ENCODE measurements at regions not wholly inside any gene's neighbourhood (a gene's known extent, or its start where the extent isn't known, plus 50 kb on each side); places are given as distances from the start of the nearest gene placed in this dataset.

DNA sequence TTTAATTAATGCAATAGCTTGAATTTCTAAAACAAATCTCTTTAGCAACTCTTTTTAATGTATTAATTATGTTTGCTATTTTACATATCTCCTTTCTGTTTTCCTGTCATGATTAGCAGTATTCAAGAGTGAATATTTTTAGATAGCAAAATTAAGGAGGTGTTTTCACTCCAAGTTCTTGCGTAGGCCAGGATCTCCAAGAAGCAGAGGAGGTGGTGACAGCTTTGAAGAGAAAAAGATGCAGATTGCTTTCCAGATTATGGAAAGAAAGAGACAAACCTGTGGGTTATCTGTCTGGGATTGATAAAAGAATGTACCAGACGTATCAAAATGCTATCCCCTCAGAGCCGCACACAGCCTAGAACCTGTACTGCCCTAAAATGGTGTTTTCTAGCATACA lies 163.5 kb upstream of the FAM98A start:
- TF ChIP-seq, protein P1, sequence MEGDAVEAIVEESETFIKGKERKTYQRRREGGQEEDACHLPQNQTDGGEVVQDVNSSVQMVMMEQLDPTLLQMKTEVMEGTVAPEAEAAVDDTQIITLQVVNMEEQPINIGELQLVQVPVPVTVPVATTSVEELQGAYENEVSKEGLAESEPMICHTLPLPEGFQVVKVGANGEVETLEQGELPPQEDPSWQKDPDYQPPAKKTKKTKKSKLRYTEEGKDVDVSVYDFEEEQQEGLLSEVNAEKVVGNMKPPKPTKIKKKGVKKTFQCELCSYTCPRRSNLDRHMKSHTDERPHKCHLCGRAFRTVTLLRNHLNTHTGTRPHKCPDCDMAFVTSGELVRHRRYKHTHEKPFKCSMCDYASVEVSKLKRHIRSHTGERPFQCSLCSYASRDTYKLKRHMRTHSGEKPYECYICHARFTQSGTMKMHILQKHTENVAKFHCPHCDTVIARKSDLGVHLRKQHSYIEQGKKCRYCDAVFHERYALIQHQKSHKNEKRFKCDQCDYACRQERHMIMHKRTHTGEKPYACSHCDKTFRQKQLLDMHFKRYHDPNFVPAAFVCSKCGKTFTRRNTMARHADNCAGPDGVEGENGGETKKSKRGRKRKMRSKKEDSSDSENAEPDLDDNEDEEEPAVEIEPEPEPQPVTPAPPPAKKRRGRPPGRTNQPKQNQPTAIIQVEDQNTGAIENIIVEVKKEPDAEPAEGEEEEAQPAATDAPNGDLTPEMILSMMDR (IDR thresholded peaks at IDR 0.05): no peak
- no peak for TF ChIP-seq GRHL2 (CRISPR knock-in tag; IDR thresholded peaks at IDR 0.05; ENCODE audit: insufficient replicate concordance, severe bottlenecking)
- TF ChIP-seq, protein P2, sequence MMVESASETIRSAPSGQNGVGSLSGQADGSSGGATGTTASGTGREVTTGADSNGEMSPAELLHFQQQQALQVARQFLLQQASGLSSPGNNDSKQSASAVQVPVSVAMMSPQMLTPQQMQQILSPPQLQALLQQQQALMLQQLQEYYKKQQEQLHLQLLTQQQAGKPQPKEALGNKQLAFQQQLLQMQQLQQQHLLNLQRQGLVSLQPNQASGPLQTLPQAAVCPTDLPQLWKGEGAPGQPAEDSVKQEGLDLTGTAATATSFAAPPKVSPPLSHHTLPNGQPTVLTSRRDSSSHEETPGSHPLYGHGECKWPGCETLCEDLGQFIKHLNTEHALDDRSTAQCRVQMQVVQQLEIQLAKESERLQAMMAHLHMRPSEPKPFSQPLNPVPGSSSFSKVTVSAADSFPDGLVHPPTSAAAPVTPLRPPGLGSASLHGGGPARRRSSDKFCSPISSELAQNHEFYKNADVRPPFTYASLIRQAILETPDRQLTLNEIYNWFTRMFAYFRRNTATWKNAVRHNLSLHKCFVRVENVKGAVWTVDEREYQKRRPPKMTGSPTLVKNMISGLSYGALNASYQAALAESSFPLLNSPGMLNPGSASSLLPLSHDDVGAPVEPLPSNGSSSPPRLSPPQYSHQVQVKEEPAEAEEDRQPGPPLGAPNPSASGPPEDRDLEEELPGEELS (CRISPR knock-in tag; IDR thresholded peaks at IDR 0.05): no peak
- no peak for TF ChIP-seq FOXK1 (CRISPR knock-in tag; IDR thresholded peaks at IDR 0.05)
- no peak for TF ChIP-seq CBFB (CRISPR knock-in tag; IDR thresholded peaks at IDR 0.05; ENCODE audit: low read depth)
- no peak for TF ChIP-seq NR3C1 (CRISPR knock-in tag; conservative IDR thresholded peaks at IDR 0.05; ENCODE audit: low read depth)
- TF ChIP-seq, protein P3, sequence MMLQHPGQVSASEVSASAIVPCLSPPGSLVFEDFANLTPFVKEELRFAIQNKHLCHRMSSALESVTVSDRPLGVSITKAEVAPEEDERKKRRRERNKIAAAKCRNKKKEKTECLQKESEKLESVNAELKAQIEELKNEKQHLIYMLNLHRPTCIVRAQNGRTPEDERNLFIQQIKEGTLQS (CRISPR knock-in tag; conservative IDR thresholded peaks at IDR 0.05): no peak
- TF ChIP-seq, protein P4, sequence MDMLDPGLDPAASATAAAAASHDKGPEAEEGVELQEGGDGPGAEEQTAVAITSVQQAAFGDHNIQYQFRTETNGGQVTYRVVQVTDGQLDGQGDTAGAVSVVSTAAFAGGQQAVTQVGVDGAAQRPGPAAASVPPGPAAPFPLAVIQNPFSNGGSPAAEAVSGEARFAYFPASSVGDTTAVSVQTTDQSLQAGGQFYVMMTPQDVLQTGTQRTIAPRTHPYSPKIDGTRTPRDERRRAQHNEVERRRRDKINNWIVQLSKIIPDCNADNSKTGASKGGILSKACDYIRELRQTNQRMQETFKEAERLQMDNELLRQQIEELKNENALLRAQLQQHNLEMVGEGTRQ (CRISPR knock-in tag; IDR thresholded peaks at IDR 0.05): no peak
- TF ChIP-seq NR2C2 (CRISPR knock-in tag; IDR thresholded peaks at IDR 0.05): no peak
- no peak for TF ChIP-seq SMAD3 (CRISPR knock-in tag; IDR thresholded peaks at IDR 0.05; ENCODE audit: borderline replicate concordance)
- no peak for TF ChIP-seq JUN (CRISPR knock-in tag; IDR thresholded peaks at IDR 0.05)

Measured in WTC11 (cell line).